ELR (cell line): ENCODE measurements at regions not wholly inside any gene's neighbourhood (a gene's known extent, or its start where the extent isn't known, plus 50 kb on each side); places are given as distances from the start of the nearest gene placed in this dataset.
"Not testable (repeated sequence)": the region's sequence is repeated elsewhere in the genome, so short reads cannot be mapped to it uniquely, and the experiment has no call there.

ENCODE experiments used
- DNase-seq: peaks from one replicate; pipeline ENCODE4 v3.0.0-alpha.2; 2015; ENCODE audit warnings: low read depth

DNA sequence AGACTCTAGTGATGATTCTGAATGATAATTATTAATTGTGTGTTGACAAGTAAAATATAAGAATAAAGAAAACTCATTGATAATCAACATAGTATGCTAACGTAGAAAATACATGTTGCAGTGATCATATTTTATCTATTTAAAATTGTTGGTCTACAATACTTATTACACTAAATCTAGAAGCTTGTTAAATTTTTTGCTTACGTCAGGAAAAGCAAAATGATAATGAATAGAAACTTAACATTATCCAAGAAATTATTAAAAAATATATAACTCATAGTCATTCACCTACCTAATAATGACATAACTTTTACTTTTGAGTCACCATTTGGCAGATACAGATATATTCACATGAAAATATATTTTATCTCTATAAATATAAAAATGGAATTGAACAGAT lies 984.1 kb downstream of the PLOD2 start:
- DNase-seq: no peak

DNA sequence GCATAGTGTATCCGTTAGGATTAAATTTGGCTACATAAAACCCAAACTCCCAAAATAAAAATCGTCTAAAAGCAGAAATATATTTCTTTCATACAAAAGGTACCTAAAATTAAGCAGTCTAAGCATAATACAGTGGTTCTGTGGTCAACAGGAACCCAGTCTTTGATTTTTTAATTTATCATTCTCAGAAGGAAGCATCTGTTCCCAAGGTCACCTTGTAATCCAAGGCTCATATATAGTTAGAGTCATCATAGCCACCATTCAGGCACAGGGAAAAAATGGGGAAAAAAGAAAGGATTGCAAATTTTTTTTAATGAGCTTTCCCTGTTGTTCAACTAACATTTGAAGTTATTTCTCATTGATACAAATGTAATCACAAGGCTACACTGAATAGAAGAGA lies 983.2 kb downstream of the PLOD2 start:
- DNase-seq: no peak

DNA sequence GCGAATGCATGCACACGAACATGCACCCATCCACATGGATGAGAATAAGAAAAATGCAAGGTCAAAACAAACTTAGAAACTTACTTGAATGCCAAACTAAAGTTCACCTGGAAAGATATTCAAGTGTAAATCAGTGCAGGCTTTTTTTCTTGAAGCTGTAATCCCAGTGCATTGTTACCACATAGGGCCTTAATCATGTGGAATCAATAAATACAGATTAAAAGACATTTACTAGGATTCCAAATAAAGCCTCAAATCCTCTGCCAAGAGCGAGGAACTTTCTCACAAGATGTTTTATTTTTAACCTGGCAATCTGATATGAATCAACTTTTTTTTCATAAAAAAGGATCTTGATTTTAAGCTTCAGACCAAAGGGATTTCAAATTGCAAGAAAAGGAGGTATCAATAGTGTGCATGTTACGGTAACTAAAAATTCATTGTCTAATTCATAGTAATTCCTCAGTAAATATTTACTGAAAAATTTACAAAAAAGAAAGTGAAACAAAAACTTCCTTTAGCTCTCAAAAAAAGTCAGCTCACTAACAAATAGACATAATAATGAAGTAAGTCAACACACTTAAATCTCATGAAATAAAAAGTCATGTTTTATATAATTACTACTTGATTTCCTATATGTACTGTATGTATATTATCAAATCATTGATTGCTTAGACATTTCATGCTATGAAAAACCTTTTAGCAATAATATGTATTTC lies 978.6 kb downstream of the PLOD2 start:
- no peak for DNase-seq

GRCh38 chr3:145183261-145183660 lies 977.7 kb downstream of the PLOD2 start:
- DNase-seq: peak; percentile 6

DNA sequence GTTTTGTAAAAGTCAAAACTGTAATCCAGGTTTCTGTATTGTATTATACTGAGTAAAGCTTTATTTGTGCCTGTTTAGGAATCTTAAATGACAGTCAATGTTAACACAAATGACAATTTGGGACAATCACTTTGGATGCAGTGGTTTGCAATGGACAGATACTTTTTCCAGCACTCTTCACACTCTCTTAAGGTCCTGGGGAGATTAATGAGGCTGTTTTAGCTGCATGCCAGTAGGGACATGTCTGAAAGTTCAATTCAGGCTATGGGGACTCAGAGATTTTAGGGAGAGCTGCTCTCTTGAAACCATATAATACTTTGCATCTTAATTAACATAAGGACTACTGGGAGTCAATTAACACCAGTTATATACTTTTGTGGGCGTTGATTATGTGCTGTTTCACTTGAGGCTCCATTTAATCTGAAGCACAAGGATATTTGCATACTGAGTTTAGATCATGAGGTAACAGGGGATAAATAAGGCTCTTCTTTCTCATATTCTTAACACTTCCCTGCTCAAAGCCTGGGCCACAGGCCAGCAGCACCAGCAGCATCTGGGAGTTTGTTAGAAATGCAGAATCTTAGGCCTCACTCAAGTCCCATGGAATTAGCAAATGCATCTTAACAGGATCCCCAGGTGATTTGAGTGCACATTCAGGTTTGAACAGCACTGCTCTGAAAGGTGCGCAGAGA lies 972.8 kb downstream of the PLOD2 start:
- DNase-seq: no peak

DNA sequence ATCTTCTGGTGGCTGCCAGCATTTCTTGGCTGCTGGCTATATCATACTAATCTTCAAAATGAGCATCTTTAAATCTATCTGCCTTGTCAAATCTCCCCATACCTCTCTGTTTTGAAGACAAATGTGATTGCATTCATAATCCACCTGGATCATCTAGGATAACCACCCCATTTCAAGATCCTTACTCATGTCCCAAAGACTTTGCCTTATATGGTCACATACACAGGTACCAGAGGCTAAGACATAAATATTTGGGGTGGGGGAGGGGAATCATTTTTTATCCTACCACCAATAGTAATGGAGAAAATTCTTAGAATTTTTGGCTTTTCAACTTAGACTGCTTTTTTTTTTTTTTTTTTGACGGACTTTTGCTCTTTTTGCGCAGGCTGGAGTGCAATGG lies 970.8 kb downstream of the PLOD2 start:
- no peak for DNase-seq

DNA sequence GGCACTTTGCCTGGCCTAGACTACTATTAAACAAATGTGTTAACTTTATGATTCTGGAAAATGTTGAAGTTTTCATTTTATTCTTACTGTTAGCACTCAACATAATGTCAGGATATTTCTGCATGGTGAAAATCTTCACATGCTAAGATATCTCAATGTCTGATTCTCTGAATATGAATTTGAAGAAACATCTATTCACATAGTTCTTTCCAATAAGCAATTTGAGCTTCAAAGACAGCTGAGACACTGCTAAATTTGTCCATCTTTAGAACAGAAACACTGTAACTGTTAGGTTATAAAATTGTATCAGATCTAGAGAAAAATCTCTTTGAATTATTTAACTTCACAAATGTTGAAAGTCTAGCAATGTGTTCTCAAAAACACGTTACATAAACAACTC lies 970.2 kb downstream of the PLOD2 start:
- DNase-seq: no peak

DNA sequence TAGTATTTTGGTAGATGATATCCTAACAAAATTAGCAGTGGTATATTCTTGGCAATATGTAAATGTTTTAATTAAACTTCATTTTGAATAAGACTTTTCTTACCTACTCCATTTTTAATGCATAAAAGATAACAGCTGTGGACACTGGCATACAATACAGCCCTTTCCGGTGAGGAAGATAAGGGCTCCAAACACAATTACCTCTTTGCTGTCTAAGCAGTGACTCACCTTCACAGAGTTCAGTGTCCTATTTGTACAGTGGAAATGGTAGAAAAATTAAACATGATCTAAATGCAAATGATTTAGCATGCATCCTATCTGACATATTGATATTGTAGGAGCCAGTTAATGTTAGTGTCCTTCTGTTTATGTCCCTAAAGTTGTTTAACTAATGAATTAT lies 969.4 kb downstream of the PLOD2 start:
- no peak for DNase-seq

- DNase-seq: no peak
Measured at GRCh38 chr3:145197051-145197820, 963.7 kb downstream of the PLOD2 start.

GRCh38 chr3:145197821-145198220 lies 963.2 kb downstream of the PLOD2 start:
- DNase-seq: no peak

GRCh38 chr3:145209561-145209960 lies 951.4 kb downstream of the PLOD2 start:
- DNase-seq: no peak

- no peak for DNase-seq
Measured at GRCh38 chr3:145219355-145220235, 941.4 kb downstream of the PLOD2 start.

DNA sequence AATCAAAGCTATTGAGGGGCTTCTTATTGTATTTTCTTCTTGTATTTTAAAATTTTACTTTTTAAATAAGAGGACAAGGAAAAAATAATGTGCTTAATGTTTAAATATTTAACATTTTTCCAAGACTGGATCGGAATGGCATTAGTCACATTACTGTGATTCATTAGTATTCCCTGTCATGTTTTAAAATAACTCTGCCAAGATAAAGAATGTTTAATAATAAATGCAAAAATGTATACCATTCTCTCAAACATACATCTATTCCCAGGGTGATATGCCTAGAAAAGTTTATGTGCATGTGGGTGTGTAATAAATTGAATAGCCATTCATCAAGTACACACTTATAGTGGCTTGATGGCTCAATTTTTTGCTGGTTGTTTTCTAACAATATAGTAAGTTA lies 936.1 kb downstream of the PLOD2 start:
- DNase-seq: no peak

DNA sequence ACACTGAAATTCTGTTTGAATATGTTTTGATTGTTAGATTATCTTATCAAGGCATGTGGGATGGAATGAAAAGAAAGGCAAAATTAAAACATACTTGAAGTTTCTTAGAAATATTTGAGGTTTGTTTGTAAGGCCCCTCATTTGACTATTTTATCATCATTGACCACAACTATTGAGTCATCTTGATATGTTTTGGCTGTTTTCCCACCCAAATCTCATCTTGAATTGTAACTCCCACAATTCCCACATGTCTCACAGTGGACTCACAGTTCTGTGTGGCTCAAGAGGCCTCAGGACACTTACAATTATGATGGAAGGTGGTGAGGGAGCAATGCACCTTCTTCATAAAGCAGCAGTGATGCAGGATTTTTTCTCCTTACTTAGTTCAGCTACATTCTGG lies 917.1 kb downstream of the PLOD2 start:
- peak; percentile 37 for DNase-seq

DNA sequence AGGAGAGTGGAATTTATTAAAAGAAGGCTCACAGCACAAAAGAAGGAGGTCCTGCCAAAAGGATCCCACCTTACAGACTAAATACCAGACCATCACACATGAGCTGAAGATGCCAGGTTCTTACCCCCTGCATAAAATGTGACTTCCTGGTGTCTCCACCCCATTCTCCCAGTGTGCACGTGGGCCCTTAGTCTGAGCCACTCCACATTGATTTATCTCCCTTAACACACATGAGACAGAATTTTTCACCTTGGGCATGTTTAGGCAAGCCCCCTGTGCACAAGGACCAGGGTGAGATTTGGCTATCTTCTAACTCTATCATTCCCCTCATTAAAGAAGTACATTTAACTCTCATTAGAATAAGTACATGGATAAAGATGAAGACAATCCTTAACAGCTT lies 916.7 kb downstream of the PLOD2 start:
- DNase-seq: no peak

- DNase-seq: no peak
Measured at GRCh38 chr3:145246291-145246690, 914.7 kb downstream of the PLOD2 start.

GRCh38 chr3:145248928-145249327 lies 912.1 kb downstream of the PLOD2 start:
- DNase-seq: no peak

GRCh38 chr3:145251311-145251710 lies 909.7 kb downstream of the PLOD2 start:
- no peak for DNase-seq

DNA sequence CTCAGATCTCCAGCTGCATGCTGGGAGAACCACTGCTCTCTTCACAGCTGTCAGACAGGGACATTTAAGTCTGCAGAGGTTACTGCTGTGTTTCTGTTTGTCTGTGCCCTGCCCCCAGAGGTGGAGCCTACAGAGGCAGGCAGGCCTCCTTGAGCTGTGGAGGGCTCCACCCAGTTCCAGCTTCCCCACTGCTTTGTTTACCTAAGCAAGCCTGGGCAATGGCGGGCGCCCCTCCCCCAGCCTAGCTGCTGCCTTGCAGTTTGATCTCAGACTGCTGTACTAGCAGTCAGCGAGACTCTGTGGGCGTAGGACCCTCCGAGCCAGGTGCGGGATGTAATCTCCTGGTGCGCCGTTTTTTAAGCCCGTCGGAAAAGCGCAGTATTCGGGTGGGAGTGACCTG lies 903.0 kb downstream of the PLOD2 start:
- DNase-seq: not testable (repeated sequence)

DNA sequence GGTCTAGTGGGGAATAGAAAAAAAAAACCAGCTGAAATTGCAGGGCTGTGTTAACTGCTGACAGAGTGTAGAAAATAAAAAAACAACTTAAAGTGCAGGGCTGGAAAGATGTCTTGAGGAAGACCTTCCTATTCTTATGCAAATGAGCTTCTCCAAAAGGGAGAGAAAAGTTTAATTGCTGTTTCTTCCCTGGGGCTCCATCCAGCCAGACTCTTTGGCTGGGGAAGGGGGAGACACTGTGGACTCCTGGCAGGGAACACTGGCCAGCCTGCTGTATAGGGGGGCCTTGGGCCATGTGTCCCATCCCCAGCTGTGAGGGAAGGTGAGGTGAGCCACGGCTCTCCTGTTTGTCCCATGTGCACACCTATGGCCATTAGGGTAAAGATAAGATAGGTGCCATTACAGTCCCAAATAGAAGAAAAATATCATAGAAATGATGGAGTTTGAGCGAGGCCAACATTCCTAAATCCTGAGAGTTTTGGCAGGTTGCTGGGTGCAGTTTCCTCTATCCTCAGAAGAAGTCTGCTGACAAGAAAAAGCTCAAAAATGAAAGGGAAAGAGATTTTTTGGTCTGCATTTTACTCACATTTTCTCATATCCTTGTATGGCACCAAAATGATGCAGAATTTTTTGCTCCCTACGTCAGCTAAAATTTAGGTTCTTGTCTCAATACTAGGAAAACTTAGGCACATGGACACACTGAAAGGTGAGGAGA lies 901.7 kb downstream of the PLOD2 start:
- no peak for DNase-seq

- DNase-seq: not testable (repeated sequence)
Measured at GRCh38 chr3:145263458-145263857, 897.5 kb downstream of the PLOD2 start.
